ENCODE measurements at regions not wholly inside any gene's neighbourhood (a gene's known extent, or its start where the extent isn't known, plus 50 kb on each side); places are given as distances from the start of the nearest gene placed in this dataset.

DNA sequence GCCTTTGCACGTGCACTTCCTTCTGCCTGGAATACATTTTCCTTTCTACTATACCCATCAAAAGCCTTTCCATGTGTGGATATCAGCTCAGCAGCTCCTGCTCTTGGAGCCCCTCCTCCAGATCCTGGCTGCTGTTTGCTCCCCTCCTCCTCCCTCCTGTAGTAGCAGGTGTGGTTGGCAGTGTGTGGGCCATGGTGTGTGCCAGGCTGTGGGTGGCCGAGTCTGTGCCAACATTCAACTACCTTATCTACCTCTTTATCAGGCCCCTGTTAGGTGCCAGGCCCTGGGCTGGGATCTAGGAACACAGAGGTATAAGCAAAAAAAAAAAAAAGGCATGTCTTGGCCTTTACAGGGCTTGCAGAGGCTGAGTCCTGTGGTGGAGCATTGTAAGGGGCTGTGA lies 180.6 kb upstream of the JUN start:
- no peak for DNase-seq
- no peaks in the 10 kb centered on the region for H3K36me3 ChIP-seq
- intact Hi-C loops (cut with DNase I; ENCODE audit: low total_unique reads), result no loop called here
- H3K27ac ChIP-seq, result no peak overlapping the region
- H3K9me3 ChIP-seq, result no peaks in the 10 kb centered on the region
- TF ChIP-seq CTCF (IDR thresholded peaks at IDR 0.05) (no peak), POLR2A (IDR thresholded peaks at IDR 0.05) (no peak)
- H3K4me3 ChIP-seq, result no peak overlapping the region
- no peaks in the 10 kb centered on the region for H3K27me3 ChIP-seq
- H3K4me1 ChIP-seq, result peaks cover 6 to 10% of the 10 kb centered on the region in 2 donors

DNA sequence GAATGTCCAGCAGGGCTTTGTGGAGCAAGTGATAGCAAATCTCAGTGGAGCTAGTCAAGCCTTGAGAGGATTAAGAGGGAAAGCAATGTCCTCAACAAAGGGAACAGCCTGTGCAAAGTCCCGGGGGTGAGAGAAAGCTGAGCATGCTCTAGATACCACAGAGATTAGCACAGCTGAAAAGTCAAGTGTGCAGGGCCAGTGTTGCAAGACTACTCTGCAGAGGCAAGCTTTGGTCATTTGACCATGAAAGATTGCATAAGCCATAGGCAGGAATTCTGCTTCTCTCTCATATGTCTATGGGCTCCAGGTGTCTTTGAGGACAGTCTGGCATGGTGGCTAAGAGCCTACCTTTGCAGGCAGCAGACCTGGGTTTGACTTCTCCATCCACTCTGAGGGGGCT lies 181.0 kb upstream of the JUN start:
- Histone ChIP-seq H3K4me1 (peaks cover 6 to 10% of the 10 kb centered on the region in 2 donors), H3K4me3 (no peak overlapping the region), H3K36me3 (no peaks in the 10 kb centered on the region), H3K27ac (no peak overlapping the region), H3K9me3 (no peaks in the 10 kb centered on the region), H3K27me3 (no peaks in the 10 kb centered on the region)
- no peak for DNase-seq
- no peak for TF ChIP-seq POLR2A (IDR thresholded peaks at IDR 0.05)
- TF ChIP-seq CTCF (IDR thresholded peaks at IDR 0.05), result no peak
- intact Hi-C loops (cut with DNase I; ENCODE audit: low total_unique reads), result no loop called here

- DNase-seq, result no peak
- no peaks in the 10 kb centered on the region for H3K27me3 ChIP-seq
- H3K36me3 ChIP-seq, result no peaks in the 10 kb centered on the region
- H3K4me1 ChIP-seq, result peaks cover 6 to 10% of the 10 kb centered on the region in 2 donors
- H3K9me3 ChIP-seq, result no peaks in the 10 kb centered on the region
- H3K4me3 ChIP-seq, result no peak overlapping the region
- intact Hi-C loops (cut with DNase I; ENCODE audit: low total_unique reads), result no loop called here
- no peak for TF ChIP-seq POLR2A (IDR thresholded peaks at IDR 0.05)
- no peak for TF ChIP-seq CTCF (IDR thresholded peaks at IDR 0.05)
- H3K27ac ChIP-seq, result no peak overlapping the region
Observed at GRCh38 chr1:58966103-58966916, 182.5 kb upstream of the JUN start.

GRCh38 chr1:58966917-58967740 lies 183.3 kb upstream of the JUN start:
- Histone ChIP-seq H3K9me3 (no peaks in the 10 kb centered on the region), H3K4me3 (no peak overlapping the region), H3K27me3 (no peaks in the 10 kb centered on the region), H3K27ac (peak overlapping the region in 1 of 2 donors; percentile 91), H3K36me3 (no peaks in the 10 kb centered on the region), H3K4me1 (peaks cover 6 to 10% of the 10 kb centered on the region in 2 donors)
- no peak for DNase-seq
- TF ChIP-seq CTCF (IDR thresholded peaks at IDR 0.05) (no peak), POLR2A (IDR thresholded peaks at IDR 0.05) (no peak)
- intact Hi-C loops (cut with DNase I; ENCODE audit: low total_unique reads), result no loop called here

Data from uterus (tissue), 3 donors.